C4-2B (cell line): ENCODE measurements at regions not wholly inside any gene's neighbourhood (a gene's known extent, or its start where the extent isn't known, plus 50 kb on each side); places are given as distances from the start of the nearest gene placed in this dataset.

Experiments used
- H3K27ac ChIP-seq: fragments of 450-650 bp; 2 replicates; pipeline ENCODE4 v1.5.1; 2017
- CTCF ChIP-seq: fragments of 450-650 bp; conservative IDR thresholded peaks from 2 replicates; pipeline ENCODE4 v1.5.1; 2017; ENCODE audit warnings: mild to moderate bottlenecking
- ZFX ChIP-seq: fragments of 450-650 bp; IDR thresholded peaks from 2 replicates; pipeline ENCODE4 v1.6.1; 2017

GRCh38 chr5:86371061-86371460 lies 246.7 kb upstream of the COX7C start:
- H3K27ac ChIP-seq: no peak overlapping the region
- no peak for TF ChIP-seq ZFX
- TF ChIP-seq CTCF: no peak

- no peak overlapping the region for H3K27ac ChIP-seq
- TF ChIP-seq ZFX: no peak
- TF ChIP-seq CTCF: no peak
Measured at GRCh38 chr5:86374611-86375010, 243.1 kb upstream of the COX7C start.

- no peak overlapping the region for H3K27ac ChIP-seq
- no peak for TF ChIP-seq CTCF
- 0 out of 2 replicates have a peak, but pooled peaks have one; percentile 7 for TF ChIP-seq ZFX
Measured at GRCh38 chr5:86376214-86376613, 241.5 kb upstream of the COX7C start.

GRCh38 chr5:86403190-86403589 lies 214.6 kb upstream of the COX7C start:
- TF ChIP-seq CTCF: no peak
- no peak for TF ChIP-seq ZFX
- H3K27ac ChIP-seq: no peak overlapping the region

GRCh38 chr5:86404256-86404655 lies 213.5 kb upstream of the COX7C start:
- no peak overlapping the region for H3K27ac ChIP-seq
- TF ChIP-seq ZFX (no peak), CTCF (no peak)

GRCh38 chr5:86407711-86408110 lies 210.0 kb upstream of the COX7C start:
- TF ChIP-seq ZFX (no peak), CTCF (no peak)
- H3K27ac ChIP-seq: no peak overlapping the region

GRCh38 chr5:86411596-86411995 lies 206.1 kb upstream of the COX7C start:
- TF ChIP-seq ZFX (no peak), CTCF (no peak)
- H3K27ac ChIP-seq: no peak overlapping the region
